IPS-18c (cell line): ENCODE measurements at regions not wholly inside any gene's neighbourhood (a gene's known extent, or its start where the extent isn't known, plus 50 kb on each side); places are given as distances from the start of the nearest gene placed in this dataset.

ENCODE experiments used
- H3K4me3 ChIP-seq: 2 replicates; pipeline ENCODE4 v1.7.0; 2013; ENCODE audit warnings: low read depth, mild to moderate bottlenecking, low read length, moderate library complexity; ENCODE audit not compliant: insufficient read depth
- H3K9me3 ChIP-seq: one replicate; pipeline ENCODE4 v1.6.1; 2013; ENCODE audit warnings: mild to moderate bottlenecking, low read length, moderate library complexity; ENCODE audit not compliant: control insufficient read depth, insufficient read depth

DNA sequence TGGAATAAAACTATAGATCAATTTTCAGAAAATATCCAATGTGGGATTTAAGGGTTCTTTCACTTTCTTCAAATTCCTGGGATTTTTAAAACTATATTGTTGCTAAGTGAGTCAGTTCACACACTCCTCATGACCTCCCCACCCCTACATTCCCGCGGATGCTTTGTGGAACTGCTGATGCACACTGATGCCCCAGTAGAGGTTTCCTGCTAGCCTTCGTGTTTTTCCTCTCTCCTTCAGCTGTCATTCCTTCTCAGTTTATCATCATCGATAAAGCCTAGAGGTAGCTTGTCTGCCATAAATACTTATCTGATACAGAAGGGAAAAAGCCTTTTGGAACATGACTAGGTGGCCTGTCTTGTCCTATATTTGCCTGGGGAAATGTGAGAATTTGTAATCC is 67.4 kb upstream of the GALNT5 start:
- Histone ChIP-seq H3K4me3 (no peak overlapping the region), H3K9me3 (no peaks in the 10 kb centered on the region)

DNA sequence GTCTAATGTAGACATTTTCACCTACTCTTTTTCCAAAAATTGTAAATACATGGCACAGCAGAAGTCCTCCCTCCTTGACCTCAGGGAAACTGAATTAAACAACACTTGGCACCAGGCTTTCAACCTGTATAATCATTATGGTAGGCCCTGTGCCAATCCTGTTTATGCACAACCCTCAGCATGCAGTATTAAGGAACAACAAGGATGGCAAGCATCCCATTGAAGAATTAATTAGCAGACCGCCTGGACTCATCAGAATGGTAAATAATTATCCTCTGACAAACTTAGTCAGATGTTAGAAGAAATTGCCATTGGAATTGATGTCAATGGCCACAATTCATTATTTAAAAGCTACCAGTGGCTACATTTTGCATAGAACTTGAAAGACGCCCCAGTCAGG is 66.3 kb upstream of the GALNT5 start:
- Histone ChIP-seq H3K9me3 (no peaks in the 10 kb centered on the region), H3K4me3 (no peak overlapping the region)

DNA sequence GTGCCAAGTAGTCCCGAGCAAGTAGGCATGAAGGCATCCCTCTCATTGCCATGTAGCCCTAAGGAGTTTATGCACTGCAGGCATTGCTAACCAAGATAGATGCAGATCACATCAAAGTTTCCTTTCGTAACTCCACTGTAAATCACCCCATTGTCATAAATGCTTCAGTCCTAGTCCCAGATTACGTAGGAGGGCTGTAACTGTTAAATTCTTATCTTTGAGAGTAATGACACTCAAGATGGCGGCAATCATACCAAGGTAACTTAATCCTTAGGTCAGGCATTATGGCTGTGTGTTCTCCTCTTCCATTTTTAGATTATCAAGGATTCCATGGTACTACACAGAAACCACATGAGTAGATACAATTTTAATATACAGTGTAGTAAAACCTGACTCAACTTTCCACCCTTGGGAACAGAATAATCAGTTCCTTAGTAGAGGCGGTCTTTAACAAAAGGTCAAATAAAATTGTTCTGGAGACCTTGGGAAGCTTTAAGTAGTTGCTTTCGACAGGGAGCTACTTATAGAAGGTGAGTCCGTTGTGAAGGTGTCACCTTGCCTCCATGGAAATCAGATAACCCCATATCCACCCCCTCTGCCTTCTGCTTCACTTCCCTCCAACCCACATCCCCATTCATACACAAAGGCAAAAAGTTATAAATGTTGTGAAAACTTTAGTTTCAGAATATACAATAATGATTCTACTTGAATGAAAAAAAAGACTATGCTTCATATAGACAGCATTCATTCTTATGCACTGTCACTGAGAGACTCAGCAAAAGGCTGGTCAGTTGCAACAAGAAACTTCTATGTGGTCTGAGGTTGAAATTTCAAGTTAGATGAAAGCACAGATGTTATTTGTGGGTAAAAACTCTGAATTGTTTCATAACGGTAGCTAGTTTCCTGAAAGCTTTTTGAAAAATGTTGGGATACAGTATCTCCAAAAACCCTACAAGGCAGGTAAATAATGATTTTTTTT is 64.8 kb upstream of the GALNT5 start:
- Histone ChIP-seq H3K9me3 (no peaks in the 10 kb centered on the region), H3K4me3 (no peak overlapping the region)

DNA sequence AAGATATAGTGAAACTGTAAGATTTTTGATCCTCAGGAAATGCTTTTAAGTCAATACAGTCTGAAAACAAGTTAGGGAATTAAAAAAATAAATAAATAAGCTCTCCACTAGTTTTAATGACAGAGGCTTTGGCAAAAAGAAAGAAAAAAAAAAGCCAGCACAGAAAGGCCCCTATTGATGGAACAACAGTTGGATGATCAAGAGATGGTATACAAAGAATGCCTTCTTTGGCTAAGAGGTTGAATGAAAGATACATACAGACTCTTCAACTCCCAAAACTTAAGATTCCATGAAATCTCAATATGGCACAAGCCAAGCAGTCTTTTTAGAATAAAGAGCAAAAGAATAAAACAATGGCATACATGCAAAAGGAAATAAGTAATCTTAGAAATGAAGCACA is 64.0 kb upstream of the GALNT5 start:
- H3K9me3 ChIP-seq, result no peaks in the 10 kb centered on the region
- no peak overlapping the region for H3K4me3 ChIP-seq

DNA sequence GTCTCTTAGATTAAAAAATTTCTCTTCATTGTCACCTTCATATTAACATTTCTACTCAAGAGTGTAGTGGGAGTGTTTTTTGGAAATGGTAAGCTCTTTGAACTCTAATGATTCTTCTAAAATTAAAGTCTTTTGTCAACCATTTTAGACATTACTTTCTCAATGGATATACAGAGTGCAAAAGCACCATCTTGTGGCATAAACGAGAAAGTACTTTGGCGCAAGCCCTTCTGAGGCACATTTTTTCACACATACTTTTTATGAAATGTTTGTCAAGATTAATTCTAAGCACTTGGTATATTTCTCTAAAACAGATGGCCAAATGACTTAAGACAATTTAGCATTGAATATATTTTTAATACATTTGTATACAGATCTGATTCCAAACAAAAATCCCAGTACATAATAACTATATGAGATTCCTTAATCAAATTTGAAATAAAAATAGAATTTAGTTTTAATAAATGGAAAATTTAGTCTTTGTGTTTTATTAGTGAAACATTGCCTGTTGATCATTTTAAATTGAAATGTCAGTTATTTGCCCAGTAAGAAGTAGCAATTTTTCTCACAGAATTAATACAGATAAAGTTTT is 63.3 kb upstream of the GALNT5 start:
- H3K9me3 ChIP-seq, result no peaks in the 10 kb centered on the region

DNA sequence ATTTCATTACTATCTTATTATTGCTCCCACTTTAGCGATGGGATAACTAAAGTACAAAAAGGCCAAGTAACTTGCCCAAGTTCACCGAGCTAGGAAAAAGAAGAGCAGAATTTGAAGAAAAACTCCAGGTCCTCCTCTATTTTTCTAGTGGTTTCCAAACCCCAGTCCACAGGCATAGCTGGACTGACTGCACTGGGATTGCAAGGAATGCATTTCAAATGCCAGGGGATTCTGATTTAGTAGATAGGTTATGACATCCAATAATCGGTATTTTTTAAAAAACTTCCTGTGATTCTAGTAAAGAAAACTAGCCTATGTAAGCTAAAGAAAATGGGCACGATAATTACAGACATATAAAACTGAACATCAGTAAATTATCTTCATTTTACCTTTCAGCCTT is 62.7 kb upstream of the GALNT5 start:
- no peak overlapping the region for H3K4me3 ChIP-seq
- no peaks in the 10 kb centered on the region for H3K9me3 ChIP-seq

More for the DNA sequence above, 63.3 kb upstream of the GALNT5 start:
- H3K4me3 ChIP-seq, result no peak overlapping the region

DNA sequence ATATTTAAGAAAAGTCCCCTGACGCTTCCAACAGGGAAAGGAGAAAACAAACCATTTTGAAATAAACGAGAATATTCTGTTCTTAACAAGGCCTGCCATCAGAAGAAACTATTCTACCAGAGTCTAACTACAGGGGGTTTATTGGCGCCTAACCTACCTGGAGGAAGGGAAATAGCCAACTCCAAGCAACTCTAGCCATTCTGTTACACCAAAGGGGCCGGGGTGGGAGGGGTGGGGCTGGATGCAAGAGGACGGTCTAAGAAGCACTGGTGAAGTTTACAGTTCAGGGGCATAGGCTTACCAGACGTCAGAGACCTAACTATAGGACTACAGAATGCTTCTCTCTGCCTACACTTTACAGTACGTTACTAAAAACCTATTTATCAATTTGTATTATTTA is 60.5 kb upstream of the GALNT5 start:
- H3K4me3 ChIP-seq, result no peak overlapping the region
- no peaks in the 10 kb centered on the region for H3K9me3 ChIP-seq

DNA sequence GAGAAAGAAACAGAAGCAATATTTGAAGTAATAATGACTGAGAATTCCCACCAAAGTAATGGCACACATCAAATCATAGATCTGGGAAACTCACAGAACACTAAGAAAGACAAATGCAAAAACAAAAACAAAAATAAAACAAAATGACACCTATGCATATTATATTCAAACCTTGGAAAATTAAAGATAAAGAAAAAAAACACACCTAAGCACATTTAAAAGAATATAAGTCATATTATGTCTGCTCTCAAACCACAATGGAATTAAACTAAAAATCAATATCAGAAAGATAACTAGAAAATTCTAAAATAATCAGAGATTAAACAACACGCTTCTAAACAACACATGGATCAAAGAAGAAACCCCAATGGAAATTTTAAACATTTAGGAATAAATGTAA is 59.7 kb upstream of the GALNT5 start:
- Histone ChIP-seq H3K4me3 (no peak overlapping the region), H3K9me3 (no peaks in the 10 kb centered on the region)

DNA sequence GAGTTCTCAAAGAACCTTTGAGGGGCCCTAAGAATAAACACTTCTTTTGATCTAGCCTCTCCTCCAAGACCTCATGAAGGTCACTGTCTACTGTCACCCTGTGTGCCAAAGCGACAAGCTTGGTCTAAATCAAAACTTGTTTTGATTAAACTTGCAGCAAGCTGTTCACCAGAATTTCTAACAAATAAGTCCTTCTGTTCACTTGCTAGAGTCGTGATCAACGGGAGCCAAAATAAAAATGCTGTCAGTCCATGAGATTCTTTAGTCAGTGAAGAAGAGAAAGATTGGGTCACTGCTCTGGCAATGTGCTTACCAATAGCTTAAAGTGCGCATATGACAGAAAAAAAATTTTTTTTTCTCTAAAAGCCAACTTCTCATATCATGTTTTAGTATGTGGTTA is 53.9 kb upstream of the GALNT5 start:
- Histone ChIP-seq H3K9me3 (no peaks in the 10 kb centered on the region), H3K4me3 (no peak overlapping the region)

DNA sequence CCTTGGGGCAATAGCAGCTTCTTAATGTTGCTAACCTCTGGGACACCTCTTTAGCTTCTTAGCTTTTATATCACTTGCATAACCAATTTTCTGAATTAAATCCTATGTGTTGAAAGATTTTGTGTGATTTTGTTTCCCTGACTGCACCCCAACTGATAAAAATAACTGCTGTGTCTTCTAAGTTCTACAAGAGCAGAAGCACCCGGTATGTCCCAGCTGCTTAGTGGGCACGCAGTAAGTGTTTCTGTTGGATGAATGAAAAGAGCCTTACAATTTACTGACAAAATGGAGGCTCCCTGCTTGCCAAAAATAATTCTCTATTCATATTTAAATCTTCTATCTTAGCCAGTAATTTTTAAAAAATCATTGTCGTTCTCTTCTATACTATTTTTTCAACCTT is 53.1 kb upstream of the GALNT5 start:
- H3K4me3 ChIP-seq, result no peak overlapping the region
- no peaks in the 10 kb centered on the region for H3K9me3 ChIP-seq

DNA sequence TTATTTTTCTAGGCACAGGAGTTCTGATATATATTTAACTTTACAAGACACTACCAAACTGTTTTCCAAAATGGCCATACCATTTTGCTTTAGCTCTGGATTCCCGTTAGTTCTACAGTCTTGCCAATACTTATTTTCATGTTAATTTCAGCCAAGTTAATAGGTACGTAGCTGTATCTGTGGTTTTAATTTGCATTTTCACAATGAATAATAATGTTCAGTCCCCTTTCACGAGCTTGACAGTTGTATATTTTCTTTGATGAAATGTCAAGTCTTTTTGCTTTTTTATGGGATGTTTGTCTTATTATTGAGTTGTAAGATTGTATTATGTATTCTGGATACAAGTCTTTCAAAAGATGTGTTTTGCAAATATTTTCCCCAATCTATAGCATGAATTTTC is 50.6 kb upstream of the GALNT5 start:
- Histone ChIP-seq H3K9me3 (no peaks in the 10 kb centered on the region), H3K4me3 (no peak overlapping the region)
